Prostate gland (tissue), 2 donors: ENCODE measurements at regions not wholly inside any gene's neighbourhood (a gene's known extent, or its start where the extent isn't known, plus 50 kb on each side); places are given as distances from the start of the nearest gene placed in this dataset.

Experiments
- DNase-seq: peaks from one replicate; pipeline ENCODE4 v3.0.0-alpha.2; 2019; ENCODE audit warnings: low spot score
- H3K27ac ChIP-seq, 2 donors: fragments of 200-600 bp; sonication (generic); 2 replicates each; pipeline ENCODE4 v1.5.1; 2017 to 2019
- H3K27me3 ChIP-seq: fragments of 200-600 bp; sonication (generic); replicated peaks from 2 replicates; pipeline ENCODE4 v1.5.1; 2019; ENCODE audit not compliant: insufficient read depth
- H3K36me3 ChIP-seq, 2 donors: fragments of 200-600 bp; sonication (generic); 1 replicate in 1 of 2; 2 replicates in 1 of 2; pipeline versions ENCODE4 v1.5.1 to v1.8.1; 2017 to 2019
- H3K4me1 ChIP-seq: fragments of 200-600 bp; sonication (generic); replicated peaks from 2 replicates; pipeline ENCODE4 v1.5.1; 2019
- H3K4me3 ChIP-seq, 2 donors: fragments of 200-600 bp; sonication (generic); 2 replicates each; pipeline ENCODE4 v1.5.1; 2017 to 2019
- H3K9me3 ChIP-seq: fragments of 200-600 bp; sonication (generic); 2 replicates; pipeline ENCODE4 v1.5.1; 2017
- POLR2A ChIP-seq: fragments of 450-650 bp; IDR thresholded peaks from one replicate; pipeline ENCODE4 v1.6.1; 2016; ENCODE audit warnings: antibody characterized with exemption, mild to moderate bottlenecking
- POLR2AphosphoS5 ChIP-seq: sonication (generic); formaldehyde crosslinking; IDR thresholded peaks from one replicate; pipeline ENCODE4 v1.6.1; 2017; ENCODE audit warnings: antibody characterized with exemption
- WGBS: methylation state at CpG from one replicate; pipeline ENCODE4 v1.1.5; 2018; 5-methylcytosine and 5-hydroxymethylcytosine counted together
- intact Hi-C: fragments of 100-400 bp; cut with DNase I; formaldehyde crosslinking; loops from one replicate; pipeline ENCODE4 v1.14.2; 2022
- TF ChIP-seq, protein P1 (sequence below), 4 experiments: fragments of 200-600 bp in 2 of 4; fragments of 450-650 bp in 2 of 4; sonication (generic) in 2 of 4; IDR thresholded peaks; 1 replicate in 3 of 4; 2 replicates in 1 of 4; pipeline ENCODE4 v1.5.1; 2016 to 2019; ENCODE audit warnings: antibody characterized with exemption in 4 of 4, mild to moderate bottlenecking in 2 of 4, moderate library complexity in 2 of 4

DNA sequence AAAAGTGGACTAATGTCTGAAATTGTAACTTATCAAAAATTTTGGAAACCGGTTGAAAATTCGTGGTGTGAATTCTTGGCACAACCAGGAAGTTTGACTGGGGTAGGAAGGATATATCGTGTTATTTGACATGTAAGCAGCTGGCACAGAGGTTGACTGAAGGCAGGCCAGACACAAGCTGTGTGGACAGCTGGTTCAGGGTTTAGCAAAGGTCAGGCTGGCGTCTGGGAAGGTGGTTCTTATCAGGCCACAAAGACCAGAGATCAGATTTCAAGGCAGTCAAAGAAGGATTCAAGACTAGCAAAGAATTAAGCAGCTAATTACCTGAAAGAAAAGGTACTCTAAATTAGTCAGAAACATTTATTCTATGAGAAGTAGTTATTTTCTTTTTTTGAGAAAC, 450.2 kb upstream of the MDGA2 start:
- 43% methylated on average over 4 of the region's 4 CpGs for WGBS
- Histone ChIP-seq H3K36me3 (no peaks in the 10 kb centered on the region), H3K27me3 (no peaks in the 10 kb centered on the region), H3K9me3 (no peaks in the 10 kb centered on the region), H3K4me3 (no peak overlapping the region), H3K27ac (no peak overlapping the region), H3K4me1 (no peaks in the 10 kb centered on the region)
- DNase-seq = no peak
- no peak for TF ChIP-seq POLR2AphosphoS5
- intact Hi-C loops = no loop called here

DNA sequence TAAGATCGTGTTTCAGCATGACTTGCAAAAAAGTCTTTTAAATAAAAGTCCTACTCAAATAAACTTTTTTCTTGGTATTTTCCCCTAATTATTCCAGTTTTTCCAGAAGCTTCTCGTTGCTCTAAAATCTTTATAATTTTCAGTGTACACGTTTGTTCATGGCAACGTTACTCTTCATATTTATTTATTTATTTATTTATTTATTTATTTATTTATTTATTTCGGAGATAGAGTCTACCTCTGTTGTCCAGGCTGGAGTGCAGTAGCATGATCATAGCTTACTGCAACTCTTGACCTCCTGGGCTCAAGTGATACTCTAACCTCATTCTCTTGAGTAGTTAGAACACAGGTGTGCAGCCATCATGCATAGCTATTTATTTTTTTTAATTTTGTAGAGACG, 438.3 kb upstream of the MDGA2 start:
- Histone ChIP-seq H3K36me3 (no peaks in the 10 kb centered on the region), H3K4me1 (no peaks in the 10 kb centered on the region)
- 71% methylated on average over 6 of the region's 6 CpGs for WGBS

DNA sequence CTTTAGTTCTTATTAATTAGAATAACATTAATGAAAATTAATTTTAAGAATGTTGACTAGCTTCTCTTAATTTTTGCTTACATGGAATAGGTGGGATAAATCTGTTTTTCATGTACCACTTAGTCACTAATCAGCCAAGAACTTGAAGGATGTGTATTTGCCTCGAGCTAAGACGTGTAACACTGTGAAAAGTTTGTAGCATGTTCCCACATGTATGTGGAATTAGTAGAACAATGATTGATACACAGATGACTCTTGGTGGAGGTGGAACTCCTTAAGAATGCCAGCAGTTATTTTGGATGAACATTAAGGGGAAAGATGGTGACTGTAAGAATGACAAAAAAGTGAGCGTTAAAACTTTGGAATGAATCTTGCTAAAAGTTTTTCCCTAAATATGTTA, 435.7 kb upstream of the MDGA2 start:
- WGBS = 37% methylated on average over 3 of the region's 3 CpGs

More for the DNA sequence above, 438.3 kb upstream of the MDGA2 start:
- no peak for DNase-seq
- Histone ChIP-seq H3K4me3 (no peak overlapping the region), H3K9me3 (no peaks in the 10 kb centered on the region), H3K27ac (no peak overlapping the region), H3K27me3 (no peaks in the 10 kb centered on the region)
- intact Hi-C loops = no loop called here
- TF ChIP-seq POLR2AphosphoS5 (no peak), POLR2A (no peak)
- TF ChIP-seq, protein P1, sequence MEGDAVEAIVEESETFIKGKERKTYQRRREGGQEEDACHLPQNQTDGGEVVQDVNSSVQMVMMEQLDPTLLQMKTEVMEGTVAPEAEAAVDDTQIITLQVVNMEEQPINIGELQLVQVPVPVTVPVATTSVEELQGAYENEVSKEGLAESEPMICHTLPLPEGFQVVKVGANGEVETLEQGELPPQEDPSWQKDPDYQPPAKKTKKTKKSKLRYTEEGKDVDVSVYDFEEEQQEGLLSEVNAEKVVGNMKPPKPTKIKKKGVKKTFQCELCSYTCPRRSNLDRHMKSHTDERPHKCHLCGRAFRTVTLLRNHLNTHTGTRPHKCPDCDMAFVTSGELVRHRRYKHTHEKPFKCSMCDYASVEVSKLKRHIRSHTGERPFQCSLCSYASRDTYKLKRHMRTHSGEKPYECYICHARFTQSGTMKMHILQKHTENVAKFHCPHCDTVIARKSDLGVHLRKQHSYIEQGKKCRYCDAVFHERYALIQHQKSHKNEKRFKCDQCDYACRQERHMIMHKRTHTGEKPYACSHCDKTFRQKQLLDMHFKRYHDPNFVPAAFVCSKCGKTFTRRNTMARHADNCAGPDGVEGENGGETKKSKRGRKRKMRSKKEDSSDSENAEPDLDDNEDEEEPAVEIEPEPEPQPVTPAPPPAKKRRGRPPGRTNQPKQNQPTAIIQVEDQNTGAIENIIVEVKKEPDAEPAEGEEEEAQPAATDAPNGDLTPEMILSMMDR (IDR thresholded peaks at IDR 0.05) = no peak

DNA sequence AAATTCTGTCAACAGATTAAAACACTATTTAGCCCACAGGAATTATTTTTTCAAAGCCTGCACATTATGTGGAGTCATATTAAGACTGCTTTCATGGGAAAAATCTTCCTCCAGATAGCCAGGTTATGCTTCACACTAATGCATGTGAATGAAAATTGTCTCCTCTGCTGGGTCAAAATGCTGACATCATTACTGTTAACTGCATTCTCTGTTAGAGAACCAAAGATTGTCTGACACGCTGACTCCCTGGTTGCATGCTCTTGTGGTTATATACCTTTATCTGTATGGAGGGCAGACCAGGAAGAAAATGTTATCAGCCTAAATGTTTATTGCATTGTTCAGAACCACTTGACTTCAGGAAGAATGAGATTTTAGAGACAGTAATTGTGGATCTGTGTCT, 432.2 kb upstream of the MDGA2 start:
- intact Hi-C loops = no loop called here
- TF ChIP-seq POLR2AphosphoS5 (no peak), POLR2A (no peak)
- TF ChIP-seq, protein P1 (IDR thresholded peaks at IDR 0.05) = no peak
- H3K9me3 ChIP-seq = no peaks in the 10 kb centered on the region
- no peaks in the 10 kb centered on the region for H3K27me3 ChIP-seq
- WGBS = 88% methylated on average over 1 of the region's 1 CpG
- H3K36me3 ChIP-seq = no peaks in the 10 kb centered on the region
- H3K4me1 ChIP-seq = no peaks in the 10 kb centered on the region
- DNase-seq = no peak
- no peak overlapping the region for H3K4me3 ChIP-seq
- no peak overlapping the region for H3K27ac ChIP-seq

More for the DNA sequence above, 435.7 kb upstream of the MDGA2 start:
- H3K27me3 ChIP-seq = no peaks in the 10 kb centered on the region
- TF ChIP-seq POLR2A (no peak), POLR2AphosphoS5 (no peak)
- TF ChIP-seq, protein P1 (IDR thresholded peaks at IDR 0.05) = no peak
- no peak overlapping the region for H3K27ac ChIP-seq
- H3K4me1 ChIP-seq = no peaks in the 10 kb centered on the region
- intact Hi-C loops = no loop called here
- no peak for DNase-seq
- H3K9me3 ChIP-seq = no peaks in the 10 kb centered on the region
- no peaks in the 10 kb centered on the region for H3K36me3 ChIP-seq
- H3K4me3 ChIP-seq = no peak overlapping the region

DNA sequence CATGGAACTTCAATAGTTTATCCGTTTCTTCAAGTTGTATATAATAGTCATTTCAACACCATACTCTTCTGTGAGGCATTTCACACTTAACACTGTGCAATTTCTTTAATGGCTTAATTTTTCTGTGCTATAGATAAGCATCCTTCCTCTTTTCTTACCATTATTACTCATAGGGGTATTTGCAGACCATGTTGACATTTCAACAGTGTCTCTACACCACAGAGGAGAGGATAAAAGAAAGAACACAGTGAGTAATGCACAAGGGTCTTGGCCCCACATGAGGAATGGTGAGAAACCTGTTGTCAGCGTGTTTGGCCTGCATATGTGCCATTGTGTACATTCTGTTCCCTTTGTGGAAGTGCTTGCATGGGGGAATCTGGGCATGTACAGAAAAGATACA, 421.5 kb upstream of the MDGA2 start:
- no peaks in the 10 kb centered on the region for H3K4me1 ChIP-seq
- intact Hi-C loops = no loop called here
- no peaks in the 10 kb centered on the region for H3K27me3 ChIP-seq
- no peak for DNase-seq
- no peaks in the 10 kb centered on the region for H3K9me3 ChIP-seq
- 82% methylated on average over 2 of the region's 2 CpGs for WGBS
- H3K27ac ChIP-seq = no peak overlapping the region
- H3K36me3 ChIP-seq = no peaks in the 10 kb centered on the region
- H3K4me3 ChIP-seq = no peak overlapping the region
- TF ChIP-seq POLR2AphosphoS5 = no peak
- TF ChIP-seq, protein P1 (IDR thresholded peaks at IDR 0.05) = no peak
- TF ChIP-seq POLR2A = no peak
